NCI-H2107 treated with DMSO at 0.1 percent for 48 hours (cell line): ENCODE measurements at regions not wholly inside any gene's neighbourhood (a gene's known extent, or its start where the extent isn't known, plus 50 kb on each side); places are given as distances from the start of the nearest gene placed in this dataset.

Experiments used
- DNase-seq: peaks from one replicate; lab custom pipeline; 2025; ENCODE audit not compliant: unreplicated experiment; lab: John Stamatoyannopoulos, UW

- DNase-seq: no peak
These were observed 80.3 kb downstream of the INSIG2 start for GRCh38 chr2:118168615-118169014.

- DNase-seq: no peak
These were observed 78.8 kb downstream of the INSIG2 start for GRCh38 chr2:118167026-118167425.

GRCh38 chr2:118166242-118166641 lies 78.0 kb downstream of the INSIG2 start:
- no peak for DNase-seq

- no peak for DNase-seq
These were observed 77.3 kb downstream of the INSIG2 start for GRCh38 chr2:118165595-118165994.
